ENCODE measurements at regions not wholly inside any gene's neighbourhood (a gene's known extent, or its start where the extent isn't known, plus 50 kb on each side); places are given as distances from the start of the nearest gene placed in this dataset.

DNA sequence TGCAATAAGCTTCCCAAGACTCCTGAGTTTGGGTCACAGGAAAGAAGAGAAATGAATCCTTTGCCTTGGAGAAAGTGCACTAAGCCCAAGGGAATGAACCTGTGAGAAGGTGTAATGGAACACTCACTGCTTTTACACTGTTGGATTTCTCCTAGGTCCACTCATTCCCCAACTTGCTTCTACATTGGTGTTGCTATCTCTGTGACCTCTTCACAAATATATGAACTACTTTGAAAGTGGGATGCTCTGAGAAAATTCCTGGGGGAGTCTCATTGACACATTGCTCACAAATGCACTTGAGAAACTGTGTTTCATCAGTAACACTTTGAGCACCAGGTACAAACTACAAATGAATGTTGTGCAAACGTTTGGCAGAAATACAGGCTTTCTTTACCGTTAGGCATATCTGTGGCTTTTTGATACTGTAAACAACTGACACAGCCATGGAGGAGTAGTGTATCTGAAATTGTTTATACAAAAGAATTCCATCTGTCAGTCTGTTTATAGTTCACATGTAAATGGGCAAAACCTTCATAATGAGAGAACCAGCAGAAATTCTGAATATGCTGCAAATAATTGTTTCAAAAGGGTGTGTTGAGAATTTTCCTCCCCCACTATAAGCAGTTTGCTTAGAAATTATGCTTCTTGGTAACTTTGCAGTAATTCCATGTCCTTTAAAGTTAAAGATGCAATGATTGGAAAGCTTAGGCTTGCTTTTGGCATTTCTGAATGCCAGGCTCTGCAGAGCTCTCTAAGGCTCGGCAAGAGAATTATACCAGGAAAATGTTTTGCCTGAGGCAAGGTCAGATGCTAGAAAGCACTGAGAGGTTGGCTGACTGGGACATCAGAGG is 348.5 kb upstream of the DDHD1 start:
- intact Hi-C loops (cut with DNase I, micrococcal nuclease), result no loop called here
- ATAC-seq (no peak), DNase-seq (no peak)
- no peaks in the 10 kb centered on the region for H3K4me1 ChIP-seq (ENCODE audit: low read depth)
- H3K4me3 ChIP-seq, result no peak overlapping the region
- no peaks in the 10 kb centered on the region for H3K36me3 ChIP-seq (ENCODE audit: low read depth)
- TF ChIP-seq, protein P1, sequence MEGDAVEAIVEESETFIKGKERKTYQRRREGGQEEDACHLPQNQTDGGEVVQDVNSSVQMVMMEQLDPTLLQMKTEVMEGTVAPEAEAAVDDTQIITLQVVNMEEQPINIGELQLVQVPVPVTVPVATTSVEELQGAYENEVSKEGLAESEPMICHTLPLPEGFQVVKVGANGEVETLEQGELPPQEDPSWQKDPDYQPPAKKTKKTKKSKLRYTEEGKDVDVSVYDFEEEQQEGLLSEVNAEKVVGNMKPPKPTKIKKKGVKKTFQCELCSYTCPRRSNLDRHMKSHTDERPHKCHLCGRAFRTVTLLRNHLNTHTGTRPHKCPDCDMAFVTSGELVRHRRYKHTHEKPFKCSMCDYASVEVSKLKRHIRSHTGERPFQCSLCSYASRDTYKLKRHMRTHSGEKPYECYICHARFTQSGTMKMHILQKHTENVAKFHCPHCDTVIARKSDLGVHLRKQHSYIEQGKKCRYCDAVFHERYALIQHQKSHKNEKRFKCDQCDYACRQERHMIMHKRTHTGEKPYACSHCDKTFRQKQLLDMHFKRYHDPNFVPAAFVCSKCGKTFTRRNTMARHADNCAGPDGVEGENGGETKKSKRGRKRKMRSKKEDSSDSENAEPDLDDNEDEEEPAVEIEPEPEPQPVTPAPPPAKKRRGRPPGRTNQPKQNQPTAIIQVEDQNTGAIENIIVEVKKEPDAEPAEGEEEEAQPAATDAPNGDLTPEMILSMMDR (IDR thresholded peaks at IDR 0.05), result no peak
- peaks cover 12% of the 10 kb centered on the region for H3K9me3 ChIP-seq

DNA sequence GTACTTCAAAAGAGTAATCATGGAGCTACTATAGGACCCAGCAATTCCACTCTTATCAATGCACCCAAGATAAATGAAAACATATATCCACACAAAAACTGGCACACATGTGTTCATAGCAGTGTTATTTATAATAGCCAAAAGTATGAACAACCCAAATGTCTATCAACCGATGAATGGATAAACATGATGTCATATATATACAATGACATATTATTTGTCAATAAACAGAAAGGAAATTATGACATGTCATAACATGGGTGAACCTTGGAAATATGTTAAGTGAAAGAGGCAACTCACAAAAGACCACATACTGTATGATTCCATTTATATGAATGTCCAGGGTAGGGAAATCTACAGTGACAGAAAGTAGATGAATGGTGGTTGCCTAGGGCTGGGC is 347.1 kb upstream of the DDHD1 start:
- H3K4me1 ChIP-seq (ENCODE audit: low read depth), result no peaks in the 10 kb centered on the region
- intact Hi-C loops (cut with DNase I, micrococcal nuclease), result no loop called here
- TF ChIP-seq, protein P1 (IDR thresholded peaks at IDR 0.05), result no peak
- DNase-seq (no peak), ATAC-seq (no peak)
- no peak overlapping the region for H3K4me3 ChIP-seq
- H3K9me3 ChIP-seq, result peaks cover 12% of the 10 kb centered on the region
- H3K36me3 ChIP-seq (ENCODE audit: low read depth), result no peaks in the 10 kb centered on the region

DNA sequence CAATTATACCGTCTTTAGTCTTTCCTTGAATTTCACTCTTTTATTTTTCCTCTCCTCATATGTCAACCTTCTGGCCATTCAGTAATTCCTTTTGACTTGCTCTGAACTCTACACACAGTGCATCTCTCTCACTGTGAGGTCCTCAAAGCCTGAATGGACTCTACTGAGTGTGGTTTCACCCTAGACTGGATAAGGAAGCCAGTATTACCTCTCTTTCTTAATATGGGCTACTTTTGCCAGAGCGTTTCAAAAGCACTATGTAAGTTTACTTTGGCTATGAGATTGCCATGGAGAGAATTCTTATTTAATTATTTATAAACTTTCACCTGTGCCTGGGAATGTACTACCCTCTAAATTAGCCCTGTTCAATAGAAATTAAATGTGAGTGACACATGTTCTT is 343.5 kb upstream of the DDHD1 start:
- no peak overlapping the region for H3K4me3 ChIP-seq
- intact Hi-C loops (cut with DNase I, micrococcal nuclease), result no loop called here
- H3K9me3 ChIP-seq, result no peaks in the 10 kb centered on the region
- TF ChIP-seq, protein P1 (IDR thresholded peaks at IDR 0.05), result no peak
- ATAC-seq (no peak), DNase-seq (no peak)
- no peaks in the 10 kb centered on the region for H3K4me1 ChIP-seq (ENCODE audit: low read depth)
- H3K36me3 ChIP-seq (ENCODE audit: low read depth), result no peaks in the 10 kb centered on the region

DNA sequence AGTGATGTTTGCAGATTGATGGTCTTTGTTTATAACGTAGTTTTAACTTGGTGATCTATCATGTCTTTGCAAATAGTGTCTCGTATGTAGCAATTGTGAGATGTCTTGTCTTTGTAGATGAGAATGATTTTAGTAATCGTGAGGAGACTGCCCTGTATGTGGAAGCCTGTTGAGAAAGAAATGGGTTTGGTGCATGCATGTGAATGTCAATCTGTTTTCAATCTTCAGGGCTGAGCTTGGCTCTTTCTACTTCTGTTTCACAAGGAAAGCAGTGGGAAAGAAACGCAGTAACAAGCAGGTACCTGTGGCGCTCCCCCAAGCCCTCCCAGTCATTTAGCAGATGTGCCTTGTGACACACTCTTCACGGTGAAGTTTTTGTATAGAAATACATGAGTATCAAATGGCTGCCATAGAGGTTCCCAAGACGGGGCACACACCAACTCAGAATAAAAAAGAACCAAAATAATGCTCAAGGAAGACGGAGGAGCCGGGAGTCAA is 342.8 kb upstream of the DDHD1 start:
- no peaks in the 10 kb centered on the region for H3K4me1 ChIP-seq (ENCODE audit: low read depth)
- H3K36me3 ChIP-seq (ENCODE audit: low read depth), result no peaks in the 10 kb centered on the region
- no peak overlapping the region for H3K4me3 ChIP-seq
- no peak for DNase-seq
- no peaks in the 10 kb centered on the region for H3K9me3 ChIP-seq
- intact Hi-C loops (cut with DNase I, micrococcal nuclease), result no loop called here
- TF ChIP-seq, protein P1 (IDR thresholded peaks at IDR 0.05), result no peak
- ATAC-seq, result no peak

DNA sequence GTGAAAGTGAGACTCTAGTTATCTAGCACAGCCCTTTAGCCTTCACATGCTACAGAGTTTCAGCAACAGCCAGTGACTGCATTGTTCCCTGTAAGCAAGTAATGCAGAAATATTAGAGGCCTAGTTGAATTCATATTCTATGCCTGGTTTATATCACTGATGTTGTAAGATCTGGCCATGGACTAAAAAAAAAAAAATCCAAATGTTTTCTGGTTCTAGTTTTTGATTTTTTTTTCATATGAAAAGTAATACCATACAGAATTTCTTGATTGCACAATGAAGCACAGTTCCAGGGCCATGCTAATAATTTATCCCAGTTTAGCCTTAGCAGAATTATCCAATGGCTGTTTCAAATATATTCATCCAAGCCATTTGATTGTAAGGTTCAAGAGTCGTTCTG is 341.5 kb upstream of the DDHD1 start:
- ATAC-seq (no peak), DNase-seq (no peak)
- TF ChIP-seq, protein P1 (IDR thresholded peaks at IDR 0.05), result no peak
- Histone ChIP-seq H3K36me3 (ENCODE audit: low read depth) (no peaks in the 10 kb centered on the region), H3K9me3 (no peaks in the 10 kb centered on the region), H3K4me3 (no peak overlapping the region), H3K4me1 (ENCODE audit: low read depth) (no peaks in the 10 kb centered on the region)
- intact Hi-C loops (cut with DNase I, micrococcal nuclease), result no loop called here

Data from mucosa of descending colon (tissue), 3 donors.